ENCODE measurements at regions not wholly inside any gene's neighbourhood (a gene's known extent, or its start where the extent isn't known, plus 50 kb on each side); places are given as distances from the start of the nearest gene placed in this dataset.

GRCh38 chr12:107400686-107401447, 284.7 kb upstream of the PWP1 start:
- Histone ChIP-seq H3K27me3 (no peaks in the 10 kb centered on the region), H3K4me3 (no peak overlapping the region), H3K27ac (no peak overlapping the region), H3K36me3 (no peaks in the 10 kb centered on the region), H3K4me1 (no peaks in the 10 kb centered on the region), H3K9me3 (no peaks in the 10 kb centered on the region)
- ATAC-seq, result peak; percentile 43
- intact Hi-C loops (cut with DNase I), result no loop called here
- TF ChIP-seq, protein P1, sequence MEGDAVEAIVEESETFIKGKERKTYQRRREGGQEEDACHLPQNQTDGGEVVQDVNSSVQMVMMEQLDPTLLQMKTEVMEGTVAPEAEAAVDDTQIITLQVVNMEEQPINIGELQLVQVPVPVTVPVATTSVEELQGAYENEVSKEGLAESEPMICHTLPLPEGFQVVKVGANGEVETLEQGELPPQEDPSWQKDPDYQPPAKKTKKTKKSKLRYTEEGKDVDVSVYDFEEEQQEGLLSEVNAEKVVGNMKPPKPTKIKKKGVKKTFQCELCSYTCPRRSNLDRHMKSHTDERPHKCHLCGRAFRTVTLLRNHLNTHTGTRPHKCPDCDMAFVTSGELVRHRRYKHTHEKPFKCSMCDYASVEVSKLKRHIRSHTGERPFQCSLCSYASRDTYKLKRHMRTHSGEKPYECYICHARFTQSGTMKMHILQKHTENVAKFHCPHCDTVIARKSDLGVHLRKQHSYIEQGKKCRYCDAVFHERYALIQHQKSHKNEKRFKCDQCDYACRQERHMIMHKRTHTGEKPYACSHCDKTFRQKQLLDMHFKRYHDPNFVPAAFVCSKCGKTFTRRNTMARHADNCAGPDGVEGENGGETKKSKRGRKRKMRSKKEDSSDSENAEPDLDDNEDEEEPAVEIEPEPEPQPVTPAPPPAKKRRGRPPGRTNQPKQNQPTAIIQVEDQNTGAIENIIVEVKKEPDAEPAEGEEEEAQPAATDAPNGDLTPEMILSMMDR (IDR thresholded peaks at IDR 0.05), result no peak
- peak in 2 of 4 donors; percentile 8 to 33 for DNase-seq

GRCh38 chr12:107402041-107403022, 283.3 kb upstream of the PWP1 start:
- DNase-seq, result peak in 2 of 4 donors; percentile 12 to 36
- peak; percentile 71 for ATAC-seq
- Histone ChIP-seq H3K9me3 (no peaks in the 10 kb centered on the region), H3K4me1 (no peaks in the 10 kb centered on the region), H3K27ac (no peak overlapping the region), H3K36me3 (no peaks in the 10 kb centered on the region), H3K4me3 (no peak overlapping the region), H3K27me3 (no peaks in the 10 kb centered on the region)
- TF ChIP-seq, protein P1 (IDR thresholded peaks at IDR 0.05), result peak; percentile 29 to 43
- intact Hi-C loops (cut with DNase I), result no loop called here

- no peaks in the 10 kb centered on the region for H3K36me3 ChIP-seq
- ATAC-seq (peak; percentile 80), DNase-seq (no peak)
- H3K27me3 ChIP-seq, result no peaks in the 10 kb centered on the region
- no peak overlapping the region for H3K4me3 ChIP-seq
- H3K27ac ChIP-seq, result no peak overlapping the region
- intact Hi-C loops (cut with DNase I), result no loop called here
- H3K9me3 ChIP-seq, result no peaks in the 10 kb centered on the region
- no peaks in the 10 kb centered on the region for H3K4me1 ChIP-seq
- TF ChIP-seq, protein P1 (IDR thresholded peaks at IDR 0.05), result no peak
Measured at GRCh38 chr12:107404981-107405380, 280.6 kb upstream of the PWP1 start.

DNA sequence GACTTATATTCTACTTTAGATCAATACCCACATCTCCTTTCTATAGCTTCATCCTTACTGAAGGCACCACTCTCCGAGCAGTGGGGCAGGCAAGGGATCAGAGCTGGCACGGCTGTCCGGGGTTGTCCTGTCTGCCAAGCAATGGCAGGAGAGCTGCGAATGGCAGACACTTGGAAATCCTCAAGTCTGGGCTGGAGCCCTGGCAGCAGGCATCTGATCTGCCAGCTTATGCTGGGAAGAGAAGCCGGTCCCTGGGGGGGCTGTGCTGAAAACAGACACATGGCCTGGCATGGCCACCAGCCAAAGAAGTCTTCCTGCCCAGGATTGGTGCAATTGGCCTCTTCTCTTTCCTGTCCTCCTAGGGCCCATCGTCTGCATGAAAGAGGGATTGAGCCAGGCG, 280.2 kb upstream of the PWP1 start:
- Histone ChIP-seq H3K36me3 (no peaks in the 10 kb centered on the region), H3K4me3 (no peak overlapping the region), H3K27me3 (no peaks in the 10 kb centered on the region), H3K9me3 (no peaks in the 10 kb centered on the region), H3K4me1 (no peaks in the 10 kb centered on the region), H3K27ac (no peak overlapping the region)
- intact Hi-C loops (cut with DNase I), result no loop called here
- ATAC-seq, result no peak
- no peak for DNase-seq
- TF ChIP-seq, protein P1 (IDR thresholded peaks at IDR 0.05), result no peak

DNA sequence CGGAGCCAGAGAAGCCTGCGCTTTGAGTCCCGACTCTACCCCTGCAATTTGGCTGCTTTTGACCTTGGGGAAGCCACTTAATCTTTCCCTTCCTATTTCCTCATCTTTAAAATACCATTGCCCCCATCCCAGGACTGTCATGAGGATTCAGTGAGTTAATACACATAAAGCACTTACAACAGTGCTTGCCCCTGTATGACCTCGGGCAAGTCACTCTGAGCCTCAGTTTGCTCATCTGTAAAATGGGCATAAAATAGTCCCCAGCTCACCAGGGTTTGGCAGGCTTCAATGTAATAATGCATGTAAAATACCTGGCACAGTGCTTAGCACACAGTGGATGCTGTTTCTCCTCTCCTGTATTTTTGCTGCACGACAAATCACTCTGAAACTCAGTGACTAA, 278.7 kb upstream of the PWP1 start:
- no peak overlapping the region for H3K4me3 ChIP-seq
- H3K36me3 ChIP-seq, result no peaks in the 10 kb centered on the region
- ATAC-seq (no peak), DNase-seq (no peak)
- TF ChIP-seq, protein P1 (IDR thresholded peaks at IDR 0.05), result no peak
- H3K27me3 ChIP-seq, result no peaks in the 10 kb centered on the region
- H3K4me1 ChIP-seq, result no peaks in the 10 kb centered on the region
- H3K27ac ChIP-seq, result no peak overlapping the region
- intact Hi-C loops (cut with DNase I), result no loop called here
- no peaks in the 10 kb centered on the region for H3K9me3 ChIP-seq

Measured in left lung (tissue), 4 donors.